Astrocyte (in vitro differentiated cells and primary cell): ENCODE measurements at regions not wholly inside any gene's neighbourhood (a gene's known extent, or its start where the extent isn't known, plus 50 kb on each side); places are given as distances from the start of the nearest gene placed in this dataset.

Source experiments
- DNase-seq: peaks from one replicate; pipeline ENCODE4 v3.0.0-alpha.2; 2010; ENCODE audit warnings: low read depth
- FAIRE-seq: peaks from 2 replicates; lab custom pipeline; 2011; peaks lifted over from hg19 to GRCh38; lab: Jason Lieb, UNC
- H2AFZ ChIP-seq: 2 replicates; pipeline ENCODE4 v1.6.0; 2012; ENCODE audit warnings: low read depth, low read length, inconsistent platforms
- H3K27ac ChIP-seq: 2 replicates; pipeline ENCODE4 v1.5.1; 2011; ENCODE audit warnings: low read depth, low read length, inconsistent platforms
- H3K27me3 ChIP-seq: 2 replicates; pipeline ENCODE4 v1.6.0; 2011; ENCODE audit warnings: low read length, inconsistent platforms; ENCODE audit not compliant: insufficient read depth
- H3K36me3 ChIP-seq: 2 replicates; pipeline ENCODE4 v1.5.1; 2011; ENCODE audit warnings: low read length, inconsistent platforms; ENCODE audit not compliant: insufficient read depth
- H3K4me1 ChIP-seq: 2 replicates; pipeline ENCODE4 v1.5.1; 2011; ENCODE audit warnings: low read length, inconsistent platforms; ENCODE audit not compliant: insufficient read depth
- H3K4me2 ChIP-seq: 2 replicates; pipeline ENCODE4 v1.6.0; 2012; ENCODE audit warnings: low read length, inconsistent platforms
- H3K4me3 ChIP-seq: 2 replicates; pipeline ENCODE4 v1.5.1; 2011; ENCODE audit warnings: low read depth, mild to moderate bottlenecking, low read length, inconsistent platforms; ENCODE audit not compliant: insufficient read depth
- H3K79me2 ChIP-seq: 2 replicates; pipeline ENCODE4 v1.6.0; 2012; ENCODE audit warnings: mild to moderate bottlenecking, low read length, inconsistent platforms; ENCODE audit not compliant: insufficient read depth
- H3K9ac ChIP-seq: 2 replicates; pipeline ENCODE4 v1.6.0; 2012; ENCODE audit warnings: mild to moderate bottlenecking, low read length, inconsistent platforms
- H3K9me3 ChIP-seq: 2 replicates; pipeline ENCODE4 v1.5.1; 2012; ENCODE audit warnings: low read depth, mild to moderate bottlenecking, low read length, inconsistent platforms; ENCODE audit not compliant: insufficient read depth
- H4K20me1 ChIP-seq: 2 replicates; pipeline ENCODE4 v1.6.0; 2012; ENCODE audit warnings: low read length, inconsistent platforms; ENCODE audit not compliant: insufficient read depth
- H3K27ac Mint-ChIP-seq: one replicate; pipeline ENCODE4 v1.8.0; 2021; ENCODE audit warnings: mild to moderate bottlenecking, mixed read lengths; ENCODE audit not compliant: unreplicated experiment
- H3K27me3 Mint-ChIP-seq: one replicate; pipeline ENCODE4 v1.8.0; 2021; ENCODE audit warnings: low read depth, mixed read lengths; ENCODE audit not compliant: unreplicated experiment
- H3K36me3 Mint-ChIP-seq: one replicate; pipeline ENCODE4 v1.8.0; 2021; ENCODE audit warnings: low read depth, mixed read lengths; ENCODE audit not compliant: unreplicated experiment
- H3K4me1 Mint-ChIP-seq: one replicate; pipeline ENCODE4 v1.8.0; 2021; ENCODE audit warnings: low read depth, mixed read lengths; ENCODE audit not compliant: unreplicated experiment
- H3K4me3 Mint-ChIP-seq: one replicate; pipeline ENCODE4 v1.8.0; 2021; ENCODE audit warnings: mild to moderate bottlenecking, moderate library complexity, mixed read lengths; ENCODE audit not compliant: unreplicated experiment
- H3K9me3 Mint-ChIP-seq: one replicate; pipeline ENCODE4 v1.8.0; 2021; ENCODE audit warnings: mild to moderate bottlenecking, mixed read lengths; ENCODE audit not compliant: unreplicated experiment
- EZH2 ChIP-seq: IDR thresholded peaks from 2 replicates; pipeline ENCODE4 v1.6.1; 2012; ENCODE audit warnings: mild to moderate bottlenecking, low read length, inconsistent platforms; ENCODE audit not compliant: insufficient read depth
- TF ChIP-seq, protein P1 (sequence below): IDR thresholded peaks from 2 replicates; pipeline ENCODE4 v1.5.1; 2011; ENCODE audit warnings: low read depth, mild to moderate bottlenecking, inconsistent platforms, low read length, moderate library complexity; ENCODE audit not compliant: insufficient read depth

DNA sequence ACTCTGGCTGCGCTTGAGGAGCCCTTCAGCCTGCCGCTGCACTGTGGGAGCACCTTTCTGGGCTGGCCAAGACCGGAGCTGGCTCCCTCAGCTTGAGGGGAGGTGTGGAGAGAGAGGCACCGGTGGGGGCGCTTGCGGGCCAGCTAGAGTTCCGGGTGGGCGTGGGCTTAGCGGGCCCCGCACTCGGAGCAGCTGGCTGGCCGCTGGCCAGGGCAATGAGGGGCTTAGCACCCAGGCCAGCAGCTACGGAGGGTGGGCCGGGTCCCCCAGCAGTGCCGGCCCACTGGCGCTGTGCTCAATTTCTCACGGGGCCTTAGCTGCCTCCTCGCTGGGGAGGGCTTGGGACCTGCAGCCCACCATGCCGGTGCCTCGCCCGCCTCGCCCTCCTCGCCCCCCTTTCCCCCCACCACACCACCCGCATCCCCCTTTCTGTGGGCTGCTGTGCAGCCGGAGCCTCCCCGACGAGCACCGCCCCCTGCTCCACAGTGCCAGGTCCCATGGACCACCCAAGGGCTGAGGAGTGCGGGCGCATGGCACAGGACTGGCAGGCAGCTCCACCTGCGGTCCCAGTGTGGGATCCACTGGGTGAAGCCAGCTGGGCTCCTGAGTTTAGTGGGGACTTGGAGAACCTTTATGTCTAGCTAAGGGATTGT, 954.5 kb downstream of the DTWD2 start:
- H3K4me3 Mint-ChIP-seq: no peak overlapping the region
- Histone ChIP-seq H3K79me2 (no peaks in the 10 kb centered on the region), H3K27ac (no peak overlapping the region), H3K4me2 (no peak overlapping the region), H3K4me3 (no peak overlapping the region), H2AFZ (no peak overlapping the region), H3K4me1 (no peaks in the 10 kb centered on the region), H3K9me3 (no peaks in the 10 kb centered on the region), H3K27me3 (no peaks in the 10 kb centered on the region), H3K9ac (no peak overlapping the region), H4K20me1 (no peaks in the 10 kb centered on the region), H3K36me3 (no peaks in the 10 kb centered on the region)
- no peak overlapping the region for H3K27ac Mint-ChIP-seq
- no peaks in the 10 kb centered on the region for H3K27me3 Mint-ChIP-seq
- H3K9me3 Mint-ChIP-seq: peaks cover 7% of the 10 kb centered on the region
- no peak for FAIRE-seq
- no peaks in the 10 kb centered on the region for H3K36me3 Mint-ChIP-seq
- no peak for TF ChIP-seq EZH2
- H3K4me1 Mint-ChIP-seq: no peaks in the 10 kb centered on the region
- no peak for DNase-seq

DNA sequence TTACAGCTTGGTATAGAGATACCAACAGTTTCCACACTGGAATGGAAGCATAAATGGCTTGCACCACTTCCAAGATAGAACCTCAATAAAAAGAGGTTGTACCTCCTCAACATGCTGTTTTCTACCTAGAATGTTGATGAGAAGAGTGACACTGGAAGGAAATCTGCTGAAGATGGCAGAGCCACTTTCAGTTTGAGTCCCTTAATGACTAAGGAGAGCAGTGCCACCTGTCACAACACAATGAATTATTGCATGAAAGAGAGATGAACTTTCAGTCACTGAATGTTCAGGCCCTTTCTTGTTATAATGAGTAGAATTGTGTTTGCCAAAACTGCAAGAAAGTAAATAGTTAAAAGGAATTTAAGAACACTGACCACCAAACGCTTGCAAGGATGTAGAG, 958.5 kb downstream of the DTWD2 start:
- DNase-seq (no peak), FAIRE-seq (no peak)
- Histone ChIP-seq H3K4me1 (no peaks in the 10 kb centered on the region), H3K27ac (no peak overlapping the region), H2AFZ (no peak overlapping the region), H3K27me3 (no peaks in the 10 kb centered on the region), H3K9ac (no peak overlapping the region), H3K4me3 (no peak overlapping the region), H3K36me3 (no peaks in the 10 kb centered on the region), H3K79me2 (no peaks in the 10 kb centered on the region), H3K9me3 (no peaks in the 10 kb centered on the region), H3K4me2 (no peak overlapping the region), H4K20me1 (no peaks in the 10 kb centered on the region)
- no peak for TF ChIP-seq EZH2
- TF ChIP-seq, protein P1, sequence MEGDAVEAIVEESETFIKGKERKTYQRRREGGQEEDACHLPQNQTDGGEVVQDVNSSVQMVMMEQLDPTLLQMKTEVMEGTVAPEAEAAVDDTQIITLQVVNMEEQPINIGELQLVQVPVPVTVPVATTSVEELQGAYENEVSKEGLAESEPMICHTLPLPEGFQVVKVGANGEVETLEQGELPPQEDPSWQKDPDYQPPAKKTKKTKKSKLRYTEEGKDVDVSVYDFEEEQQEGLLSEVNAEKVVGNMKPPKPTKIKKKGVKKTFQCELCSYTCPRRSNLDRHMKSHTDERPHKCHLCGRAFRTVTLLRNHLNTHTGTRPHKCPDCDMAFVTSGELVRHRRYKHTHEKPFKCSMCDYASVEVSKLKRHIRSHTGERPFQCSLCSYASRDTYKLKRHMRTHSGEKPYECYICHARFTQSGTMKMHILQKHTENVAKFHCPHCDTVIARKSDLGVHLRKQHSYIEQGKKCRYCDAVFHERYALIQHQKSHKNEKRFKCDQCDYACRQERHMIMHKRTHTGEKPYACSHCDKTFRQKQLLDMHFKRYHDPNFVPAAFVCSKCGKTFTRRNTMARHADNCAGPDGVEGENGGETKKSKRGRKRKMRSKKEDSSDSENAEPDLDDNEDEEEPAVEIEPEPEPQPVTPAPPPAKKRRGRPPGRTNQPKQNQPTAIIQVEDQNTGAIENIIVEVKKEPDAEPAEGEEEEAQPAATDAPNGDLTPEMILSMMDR: no peak
- Mint-ChIP-seq H3K27ac (no peak overlapping the region), H3K4me3 (no peak overlapping the region), H3K27me3 (no peaks in the 10 kb centered on the region), H3K4me1 (peaks cover 1% of the 10 kb centered on the region), H3K36me3 (no peaks in the 10 kb centered on the region), H3K9me3 (peaks cover 5% of the 10 kb centered on the region)

- TF ChIP-seq EZH2: no peak
- TF ChIP-seq, protein P1: no peak
- Mint-ChIP-seq H3K9me3 (no peaks in the 10 kb centered on the region), H3K27ac (no peak overlapping the region), H3K36me3 (no peaks in the 10 kb centered on the region), H3K27me3 (no peaks in the 10 kb centered on the region), H3K4me3 (no peak overlapping the region), H3K4me1 (peaks cover 2% of the 10 kb centered on the region)
- no peak for DNase-seq
- H3K27ac ChIP-seq: no peak overlapping the region
- no peak overlapping the region for H3K9ac ChIP-seq
- no peaks in the 10 kb centered on the region for H3K4me1 ChIP-seq
- H3K79me2 ChIP-seq: no peaks in the 10 kb centered on the region
- H2AFZ ChIP-seq: no peak overlapping the region
- no peaks in the 10 kb centered on the region for H3K9me3 ChIP-seq
- no peak overlapping the region for H3K4me3 ChIP-seq
- H3K27me3 ChIP-seq: no peaks in the 10 kb centered on the region
- FAIRE-seq: no peak
- no peak overlapping the region for H3K4me2 ChIP-seq
- no peaks in the 10 kb centered on the region for H3K36me3 ChIP-seq
- no peaks in the 10 kb centered on the region for H4K20me1 ChIP-seq
Observed at GRCh38 chr5:118022062-118022461, 966.3 kb downstream of the DTWD2 start.
